Jurkat, Clone E6-1 (cell line): ENCODE measurements at regions not wholly inside any gene's neighbourhood (a gene's known extent, or its start where the extent isn't known, plus 50 kb on each side); places are given as distances from the start of the nearest gene placed in this dataset.

ENCODE experiments used
- DNase-seq: peaks from one replicate; pipeline ENCODE4 v3.0.0-alpha.2; 2011; ENCODE audit warnings: low read depth, low spot score
- H3K4me3 ChIP-seq: 2 replicates; pipeline ENCODE4 v1.5.1; 2011; ENCODE audit warnings: mild to moderate bottlenecking, low read length, control low read depth, moderate library complexity

DNA sequence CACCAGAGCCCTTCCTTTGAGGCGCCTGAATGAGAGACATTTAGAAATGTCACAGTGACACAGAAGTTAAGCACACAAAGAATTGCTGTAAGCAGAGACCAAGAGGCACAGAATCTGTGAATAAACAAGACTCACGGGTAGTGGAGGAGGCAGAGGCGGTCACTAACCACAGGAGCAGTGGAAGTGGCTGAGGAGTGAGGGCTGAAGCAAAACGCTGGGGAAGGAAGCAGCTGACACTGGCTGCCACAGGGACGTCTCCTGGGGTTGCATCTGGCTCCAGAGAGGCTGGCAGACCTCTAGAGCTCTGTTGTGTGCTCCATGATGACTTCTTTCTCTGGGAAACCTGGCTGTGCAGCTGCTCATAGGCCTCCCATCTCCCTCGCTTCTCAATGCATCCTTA, 65.0 kb upstream of the SLC2A12 start:
- no peak for DNase-seq
- no peak overlapping the region for H3K4me3 ChIP-seq

DNA sequence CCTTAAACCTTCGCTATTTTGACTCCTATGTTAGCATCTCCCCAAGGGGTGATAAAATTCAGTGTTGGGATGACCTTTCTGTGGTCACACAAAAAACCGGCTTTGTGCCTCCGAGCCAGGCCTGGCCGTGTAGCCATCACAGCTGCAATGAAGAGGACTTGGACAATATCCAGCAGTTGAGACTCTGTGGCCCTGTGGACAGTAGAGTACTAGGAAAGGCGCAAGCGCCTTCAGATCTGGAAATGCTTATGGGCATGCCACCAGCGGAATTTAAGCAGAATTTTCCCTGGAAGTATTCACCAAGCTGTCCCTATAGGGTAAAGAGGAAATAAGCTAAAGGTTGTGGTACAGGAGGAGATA, 63.3 kb upstream of the SLC2A12 start:
- no peak overlapping the region for H3K4me3 ChIP-seq
- DNase-seq: no peak

DNA sequence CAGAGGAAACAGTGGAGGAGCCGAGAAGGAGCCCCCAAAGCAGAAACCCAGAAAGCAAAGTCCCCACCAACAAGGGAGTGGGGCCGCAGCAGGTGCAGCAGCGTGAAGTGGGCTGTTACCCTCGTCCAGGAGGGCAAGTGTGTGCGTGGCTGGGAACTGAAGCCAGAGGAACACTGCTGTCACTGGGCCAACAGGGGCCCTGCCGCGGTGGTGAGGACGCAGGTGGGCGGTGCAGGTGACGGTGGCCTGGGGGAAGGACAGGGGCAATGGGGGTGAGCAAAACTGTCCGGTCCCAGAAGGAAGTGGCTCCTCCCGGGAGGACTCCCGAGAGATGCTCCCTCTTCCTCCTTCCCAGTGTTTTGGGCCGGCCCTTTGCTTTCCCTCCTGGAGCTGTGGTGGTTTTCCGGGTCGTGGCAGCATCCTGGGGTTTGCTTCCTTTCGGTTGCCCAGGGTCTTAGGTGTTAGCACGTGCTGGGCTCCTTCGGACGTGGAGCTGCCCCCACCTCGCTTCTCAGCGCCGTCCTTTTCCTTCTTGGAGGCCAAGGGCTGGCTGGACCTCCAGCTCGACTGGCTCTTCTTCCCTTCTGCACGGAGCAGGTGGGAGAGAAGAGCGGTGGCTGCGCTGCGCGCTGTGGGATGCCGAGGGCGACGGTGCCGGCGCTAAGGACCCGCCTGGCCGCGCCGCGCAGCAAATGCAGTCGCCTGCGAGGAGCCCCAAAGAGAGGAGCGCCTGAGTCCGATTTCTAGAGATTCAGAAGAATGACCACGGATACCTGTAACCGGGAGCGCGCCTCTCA, 62.7 kb upstream of the SLC2A12 start:
- no peak for DNase-seq
- no peak overlapping the region for H3K4me3 ChIP-seq

DNA sequence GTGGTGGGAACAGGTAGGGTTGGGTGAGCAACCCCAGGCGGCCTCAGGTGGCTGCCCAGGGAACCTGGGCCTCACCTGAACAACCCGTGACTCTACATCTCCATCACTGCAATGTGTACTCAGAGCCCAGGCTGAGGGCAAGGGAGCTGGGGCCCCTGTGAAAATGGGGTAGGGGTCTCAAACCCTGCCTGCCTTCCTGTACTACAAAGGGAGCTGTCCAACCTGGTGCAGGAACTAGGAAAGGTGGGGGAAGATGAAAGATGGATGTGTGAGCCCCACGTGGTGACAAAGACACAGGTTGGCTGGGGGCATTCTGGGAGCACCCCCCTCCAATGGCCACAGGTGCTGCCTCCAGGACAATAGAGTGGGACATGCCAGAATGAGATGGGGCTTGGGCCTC, 62.1 kb upstream of the SLC2A12 start:
- DNase-seq: no peak
- no peak overlapping the region for H3K4me3 ChIP-seq

DNA sequence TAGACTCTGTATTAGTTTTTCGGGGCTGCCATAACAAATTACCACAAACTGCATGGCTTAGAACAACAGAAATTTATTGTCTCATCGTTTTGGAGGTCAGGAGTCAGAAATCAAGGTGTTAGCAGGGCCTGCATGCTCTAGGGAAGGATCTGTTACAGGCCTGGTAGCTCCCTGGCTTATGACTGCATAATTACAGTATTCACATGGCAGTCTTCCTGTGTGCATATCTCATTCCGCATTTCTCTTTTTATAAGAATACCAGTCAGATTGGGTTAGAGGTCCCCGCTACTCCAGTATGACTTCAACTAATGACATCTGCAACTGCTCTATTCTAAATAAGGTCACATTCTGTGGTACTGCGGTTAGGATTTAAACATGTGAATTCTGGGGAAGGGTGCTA, 59.3 kb upstream of the SLC2A12 start:
- H3K4me3 ChIP-seq: no peak overlapping the region
- no peak for DNase-seq

DNA sequence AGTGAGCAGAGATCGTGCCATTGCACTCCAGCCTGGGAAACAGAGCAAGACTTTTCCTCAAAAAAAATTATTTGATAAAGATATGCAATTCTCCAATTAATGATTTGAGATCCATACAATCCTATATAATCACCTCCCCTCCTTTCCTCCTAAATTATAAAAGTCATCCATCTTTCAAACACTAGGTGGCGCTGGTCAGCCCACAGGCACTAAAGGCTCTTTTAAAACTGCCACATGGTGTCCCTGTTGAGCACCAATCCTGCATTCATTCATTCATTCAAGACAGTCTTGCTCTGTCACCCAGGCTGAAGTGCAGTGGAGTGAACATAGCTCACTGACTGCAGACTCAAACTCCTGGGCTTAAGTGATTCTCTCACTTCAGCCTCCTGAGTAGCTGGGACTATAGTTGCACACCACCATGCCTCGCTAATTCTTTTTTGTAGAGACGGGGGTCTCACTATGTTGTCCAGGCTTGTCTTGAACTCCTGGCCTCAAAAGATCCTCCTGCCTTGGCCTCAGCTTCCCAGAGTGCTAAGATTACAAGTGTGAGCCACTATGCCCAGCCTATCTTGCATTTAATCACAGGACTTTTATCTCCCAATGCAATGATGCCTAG, 58.7 kb upstream of the SLC2A12 start:
- H3K4me3 ChIP-seq: no peak overlapping the region
- DNase-seq: peak; percentile 50

DNA sequence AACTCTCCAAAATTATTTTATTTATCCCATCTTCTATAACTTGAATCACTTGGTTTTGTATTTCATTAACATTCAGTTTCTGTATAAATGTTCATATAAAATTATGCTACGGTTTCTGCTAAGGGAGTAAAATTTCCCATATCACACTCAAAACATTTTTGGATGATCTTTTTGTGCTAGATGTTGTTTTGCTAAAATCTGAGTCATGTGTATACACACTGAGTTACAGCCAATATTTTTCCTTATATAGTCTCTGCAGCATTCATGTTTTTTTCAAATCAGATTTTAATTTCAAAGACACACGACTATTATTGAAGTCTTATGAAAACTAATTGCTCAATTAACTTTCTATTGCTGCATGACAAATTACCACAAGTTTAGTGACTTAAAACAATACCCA, 54.3 kb upstream of the SLC2A12 start:
- H3K4me3 ChIP-seq: no peak overlapping the region
- DNase-seq: no peak

DNA sequence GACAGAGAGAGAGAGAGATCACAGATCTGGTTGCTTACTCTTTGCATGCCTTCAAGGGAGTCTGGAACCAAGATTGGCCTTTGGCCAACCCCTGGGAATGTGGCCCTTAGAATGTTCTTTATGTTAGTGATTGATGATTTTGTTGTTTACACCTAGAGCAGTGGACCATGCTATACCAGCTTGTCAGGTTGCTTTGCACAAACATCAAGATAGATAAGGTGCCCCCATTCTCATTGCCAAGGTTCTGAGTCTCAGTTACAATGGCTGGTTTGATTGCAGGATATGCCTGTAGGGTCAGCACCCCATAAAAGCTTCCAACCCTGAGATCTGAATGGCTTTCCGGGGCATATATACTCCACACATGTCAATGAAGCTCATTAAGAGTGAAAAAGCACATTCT, 53.5 kb upstream of the SLC2A12 start:
- no peak overlapping the region for H3K4me3 ChIP-seq
- no peak for DNase-seq

DNA sequence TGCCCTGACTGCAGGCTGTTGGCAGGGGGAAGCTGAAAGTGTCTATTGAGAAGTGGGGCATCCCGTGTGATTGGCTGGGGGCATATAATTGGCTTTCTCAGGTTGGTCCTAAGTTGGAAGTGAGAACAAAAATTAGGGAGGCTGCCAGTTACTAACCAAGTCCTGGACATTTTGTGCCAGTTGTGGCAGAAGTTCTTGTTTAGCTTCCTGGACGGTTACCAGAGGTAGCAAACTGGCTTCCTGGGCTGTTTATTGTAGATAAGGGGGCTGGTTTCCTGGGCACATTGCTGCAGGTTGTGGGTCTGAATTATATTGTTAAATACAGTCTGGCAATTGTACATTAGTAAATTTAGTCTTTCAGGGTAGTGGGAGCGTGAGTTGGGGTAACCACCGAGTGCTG, 50.6 kb upstream of the SLC2A12 start:
- no peak overlapping the region for H3K4me3 ChIP-seq
- DNase-seq: peak; percentile 49
